SK-N-SH (cell line): ENCODE measurements at regions not wholly inside any gene's neighbourhood (a gene's known extent, or its start where the extent isn't known, plus 50 kb on each side); places are given as distances from the start of the nearest gene placed in this dataset.

ENCODE experiments used
- CTCF ChIA-PET: fragments of 300-600, 350-600 bp; formaldehyde crosslinking; extraction: SDS; loops from one replicate; lab custom pipeline; 2021; lab: Yijun Ruan, JAX
- POLR2A ChIA-PET: fragments of 350-600 bp; sonication (Branson Sonifier 250); formaldehyde crosslinking; extraction: SDS; loops from one replicate; lab custom pipeline; 2020; ENCODE audit warnings: antibody characterized with exemption, inconsistent platforms; lab: Yijun Ruan, JAX
- DNase-seq: peaks from one replicate; pipeline ENCODE4 v3.0.0; 2012
- H2AFZ ChIP-seq: fragments of 200-600 bp; sonication (generic); 2 replicates; pipeline ENCODE4 v1.8.1; 2016; ENCODE audit warnings: antibody characterized with exemption, mild to moderate bottlenecking, low read depth
- H3F3A ChIP-seq: fragments of 200-600 bp; sonication (generic); replicated peaks from 2 replicates; pipeline ENCODE3; 2016; ENCODE audit warnings: antibody characterized with exemption, mild to moderate bottlenecking; ENCODE audit not compliant: insufficient read depth
- H3K27ac ChIP-seq, 2 experiments: fragments of 200-500 bp in 1 of 2; fragments of 200-600 bp in 1 of 2; sonication (Bioruptor generic) in 1 of 2; sonication (generic), shearing (Covaris generic) in 1 of 2; 2 replicates each; pipeline versions ENCODE4 v1.5.1 to v1.6.1; 2014 to 2016; ENCODE audit warnings: low read depth in 2 of 2, inconsistent platforms in 1 of 2, low read length in 1 of 2, mild to moderate bottlenecking in 1 of 2, mixed read lengths in 1 of 2
- H3K27me3 ChIP-seq: fragments of 200-600 bp; sonication (generic), shearing (Covaris generic); 2 replicates; pipeline ENCODE4 v1.6.1; 2016; ENCODE audit warnings: mixed run types; ENCODE audit not compliant: insufficient read depth
- H3K36me3 ChIP-seq, 2 experiments: fragments of 200-500 bp in 1 of 2; fragments of 200-600 bp in 1 of 2; sonication (Bioruptor generic) in 1 of 2; sonication (generic) in 1 of 2; replicated peaks in 1 of 2; 2 replicates each; pipeline versions ENCODE3 to v1.5.1; 2014 to 2016; ENCODE audit warnings: low read length in 1 of 2, mild to moderate bottlenecking in 1 of 2; ENCODE audit not compliant: insufficient read depth in 2 of 2, control insufficient read depth in 1 of 2
- H3K4me1 ChIP-seq, 2 experiments: fragments of 200-500 bp in 1 of 2; fragments of 200-600 bp in 1 of 2; sonication (Bioruptor generic) in 1 of 2; sonication (generic), shearing (Covaris generic) in 1 of 2; 2 replicates each; pipeline versions ENCODE4 v1.5.1 to v1.6.1; 2014 to 2016; ENCODE audit warnings: low read depth in 1 of 2, low read length in 1 of 2, mixed run types in 1 of 2; ENCODE audit not compliant: insufficient read depth in 2 of 2, control insufficient read depth in 1 of 2
- H3K4me2 ChIP-seq: fragments of 200-600 bp; sonication (generic), shearing (Covaris generic); 2 replicates; pipeline ENCODE4 v1.6.1; 2017; ENCODE audit warnings: mixed run types
- H3K4me3 ChIP-seq, 2 experiments: fragments of 200-500 bp in 1 of 2; fragments of 200-600 bp in 1 of 2; sonication (Bioruptor generic) in 1 of 2; sonication (generic), shearing (Covaris generic) in 1 of 2; 2 replicates each; pipeline versions ENCODE4 v1.5.1 to v1.8.1; 2014 to 2016; ENCODE audit warnings: low read depth in 2 of 2, inconsistent platforms in 1 of 2, low read length in 1 of 2, mild to moderate bottlenecking in 1 of 2, mixed read lengths in 1 of 2, moderate library complexity in 1 of 2
- H3K79me2 ChIP-seq: fragments of 200-600 bp; sonication (generic); 2 replicates; pipeline ENCODE4 v1.8.1; 2017; ENCODE audit warnings: mild to moderate bottlenecking; ENCODE audit not compliant: insufficient read depth
- H3K9ac ChIP-seq: fragments of 200-600 bp; sonication (generic); 2 replicates; pipeline ENCODE4 v1.6.1; 2017; ENCODE audit warnings: mixed run types
- H3K9me2 ChIP-seq: fragments of 200-600 bp; sonication (generic); 2 replicates; pipeline ENCODE4 v1.6.1; 2017; ENCODE audit warnings: mixed run types
- H3K9me3 ChIP-seq: fragments of 200-600 bp; sonication (generic); 2 replicates; pipeline ENCODE4 v1.6.1; 2017; ENCODE audit warnings: mixed run types, mild to moderate bottlenecking, moderate library complexity
- H4K20me1 ChIP-seq: fragments of 200-600 bp; sonication (generic); 2 replicates; pipeline ENCODE4 v1.6.1; 2017; ENCODE audit warnings: mild to moderate bottlenecking, mixed run types; ENCODE audit not compliant: insufficient read depth
- ELF1 ChIP-seq: IDR thresholded peaks from 2 replicates; pipeline ENCODE4 v1.4.0; 2012
- EP300 ChIP-seq, 2 experiments: IDR thresholded peaks; 2 replicates each; pipeline versions ENCODE4 v1.4.0 to v1.6.1; 2012; ENCODE audit warnings: borderline replicate concordance in 1 of 2, low read depth in 1 of 2, low read length in 1 of 2
- EZH2phosphoT487 ChIP-seq: fragments of 200-600 bp; sonication (generic); IDR thresholded peaks from 2 replicates; pipeline ENCODE4 v1.6.1; 2017; ENCODE audit warnings: low read depth, mixed run types, mild to moderate bottlenecking, antibody characterized with exemption, moderate library complexity, borderline replicate concordance
- FOSL2 ChIP-seq: IDR thresholded peaks from 2 replicates; pipeline ENCODE4 v1.4.0; 2012; ENCODE audit warnings: low read depth, mild to moderate bottlenecking, moderate library complexity, borderline replicate concordance
- FOXJ3 ChIP-seq: sonication (generic); formaldehyde crosslinking; IDR thresholded peaks from 2 replicates; pipeline ENCODE4 v1.5.1; 2020; ENCODE audit warnings: mild to moderate bottlenecking, missing genetic modification reagents
- GABPA ChIP-seq: IDR thresholded peaks from 2 replicates; pipeline ENCODE4 v1.4.0; 2012; ENCODE audit warnings: low read depth, mild to moderate bottlenecking
- GATA2 ChIP-seq: sonication (generic); formaldehyde crosslinking; IDR thresholded peaks from 2 replicates; pipeline ENCODE4 v1.5.0; 2020; ENCODE audit warnings: mild to moderate bottlenecking, missing genetic modification reagents
- JUND ChIP-seq: IDR thresholded peaks from 2 replicates; pipeline ENCODE4 v1.4.0; 2012
- MXI1 ChIP-seq: IDR thresholded peaks from 2 replicates; pipeline ENCODE4 v1.6.1; 2012; ENCODE audit warnings: mild to moderate bottlenecking, low read depth, low read length, improper control_type of control experiment
- NFIC ChIP-seq: IDR thresholded peaks from 2 replicates; pipeline ENCODE4 v1.4.0; 2012; ENCODE audit warnings: borderline replicate concordance
- NRF1 ChIP-seq: IDR thresholded peaks from 2 replicates; pipeline ENCODE4 v1.6.1; 2012; ENCODE audit warnings: low read depth, mild to moderate bottlenecking, low read length
- PBX3 ChIP-seq: IDR thresholded peaks from 2 replicates; pipeline ENCODE4; 2012
- RAD21 ChIP-seq: IDR thresholded peaks from 2 replicates; pipeline ENCODE4 v1.6.1; 2012; ENCODE audit warnings: mild to moderate bottlenecking, low read length
- RCOR1 ChIP-seq: fragments of 150-350 bp; IDR thresholded peaks from 2 replicates; pipeline ENCODE4 v1.6.1; 2017; ENCODE audit warnings: antibody characterized with exemption, low read length
- RFX5 ChIP-seq: IDR thresholded peaks from 2 replicates; pipeline ENCODE4 v1.6.1; 2012; ENCODE audit warnings: mild to moderate bottlenecking, improper control_type of control experiment, low read length
- RXRA ChIP-seq: IDR thresholded peaks from 2 replicates; pipeline ENCODE4 v1.4.0; 2012; ENCODE audit warnings: low read depth, mild to moderate bottlenecking, borderline replicate concordance
- SMC3 ChIP-seq: IDR thresholded peaks from 2 replicates; pipeline ENCODE4 v1.6.1; 2012; ENCODE audit warnings: low read depth, low read length, improper control_type of control experiment
- TAF1 ChIP-seq: IDR thresholded peaks from 2 replicates; pipeline ENCODE4 v1.6.1; 2012; ENCODE audit warnings: low read depth, mild to moderate bottlenecking, low read length, moderate library complexity, borderline replicate concordance
- USF1 ChIP-seq: IDR thresholded peaks from 2 replicates; pipeline ENCODE4 v1.4.0; 2012; ENCODE audit warnings: low read depth, borderline replicate concordance
- YY1 ChIP-seq: IDR thresholded peaks from 2 replicates; pipeline ENCODE4 v1.4.0; 2012; ENCODE audit warnings: low read depth, mild to moderate bottlenecking
- WGBS: methylation state at CpG from one replicate; pipeline ENCODE4 v1.1.6; 2017; ENCODE audit warnings: low lambda C conversion rate; 5-methylcytosine and 5-hydroxymethylcytosine counted together
- TF ChIP-seq, protein P1 (sequence below): IDR thresholded peaks from 2 replicates; pipeline ENCODE4 v1.4.0; 2012; ENCODE audit warnings: low read depth

- H3K9me3 ChIP-seq: no peaks in the 10 kb centered on the region
- H3K36me3 ChIP-seq: no peaks in the 10 kb centered on the region
- H2AFZ ChIP-seq: no peak overlapping the region
- H4K20me1 ChIP-seq: no peaks in the 10 kb centered on the region
- no peaks in the 10 kb centered on the region for H3F3A ChIP-seq
- H3K79me2 ChIP-seq: no peaks in the 10 kb centered on the region
- CTCF ChIA-PET: interaction anchor here (0.9 to 1.5 kb wide), 3 partner anchors 28 to 52 kb away, joined by 3 read pairs; no protein-coding TSS in a partner anchor
- peaks cover 10% of the 10 kb centered on the region; the same call in 1 of the 2 replicates for H3K27me3 ChIP-seq
- 22% methylated on average over 2 of the region's 2 CpGs for WGBS
- TF ChIP-seq NRF1: no peak
- TF ChIP-seq TAF1: no peak
- TF ChIP-seq MXI1: no peak
- no peak for TF ChIP-seq PBX3
- no peak for TF ChIP-seq FOSL2
- TF ChIP-seq NFIC: no peak
- no peak for TF ChIP-seq YY1
- no peak for TF ChIP-seq GABPA
- no peak for TF ChIP-seq USF1
- no peak for TF ChIP-seq RFX5
- TF ChIP-seq ELF1: no peak
- no peak for TF ChIP-seq GATA2
- POLR2A ChIA-PET: no interaction called here
- H3K9ac ChIP-seq: no peak overlapping the region
- DNase-seq: no peak
- no peaks in the 10 kb centered on the region for H3K9me2 ChIP-seq
- H3K27ac ChIP-seq: no peak overlapping the region
- no peak overlapping the region for H3K4me2 ChIP-seq
- H3K4me3 ChIP-seq: no peak overlapping the region
- no peaks in the 10 kb centered on the region for H3K4me1 ChIP-seq
These were observed 187.0 kb upstream of the RBPJ start for GRCh38 chr4:26133840-26134239.

DNA sequence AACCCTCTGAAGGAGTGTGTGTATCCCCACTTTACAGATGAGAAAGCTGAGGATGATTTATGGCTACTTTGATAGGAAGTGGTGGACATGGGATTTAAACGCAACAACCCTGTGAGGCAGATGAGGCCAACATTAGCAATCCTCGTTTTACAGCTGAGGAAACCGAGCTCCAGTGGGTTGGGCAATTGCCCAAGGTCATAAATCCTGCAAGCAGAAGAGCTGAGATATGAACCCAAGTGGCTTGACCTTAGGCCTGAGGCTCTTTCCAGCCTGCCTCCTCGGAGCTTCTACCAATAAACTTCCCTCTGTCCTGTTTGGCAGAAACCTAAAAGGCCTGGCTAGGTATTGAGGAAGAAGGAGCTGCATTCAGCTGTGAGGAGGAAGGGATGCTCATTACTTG is 185.5 kb upstream of the RBPJ start:
- CTCF ChIA-PET: interaction anchor here (0.7 to 1.2 kb wide), 2 partner anchors 26 to 196 kb away, joined by 3 read pairs; no protein-coding TSS in a partner anchor
- POLR2A ChIA-PET: no interaction called here
- DNase-seq: no peak

More for the DNA sequence above, 185.5 kb upstream of the RBPJ start:
- no peaks in the 10 kb centered on the region for H3K79me2 ChIP-seq
- peaks cover 10% of the 10 kb centered on the region; the same call in 1 of the 2 replicates for H3K27me3 ChIP-seq
- TF ChIP-seq GABPA (no peak), USF1 (no peak), RCOR1 (no peak), FOSL2 (no peak), RXRA (no peak), PBX3 (no peak), GATA2 (no peak), FOXJ3 (CRISPR knock-in tag) (no peak), RAD21 (no peak), EZH2phosphoT487 (no peak), EP300 (IDR thresholded peaks at IDR 0.05; ENCODE audit: borderline replicate concordance in 1 of 2, low read depth in 1 of 2, low read length in 1 of 2) (no peak), MXI1 (no peak), SMC3 (no peak), JUND (no peak), RFX5 (no peak), NFIC (no peak), ELF1 (no peak), TAF1 (no peak)
- TF ChIP-seq, protein P1, sequence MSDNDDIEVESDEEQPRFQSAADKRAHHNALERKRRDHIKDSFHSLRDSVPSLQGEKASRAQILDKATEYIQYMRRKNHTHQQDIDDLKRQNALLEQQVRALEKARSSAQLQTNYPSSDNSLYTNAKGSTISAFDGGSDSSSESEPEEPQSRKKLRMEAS: no peak
- no peak overlapping the region for H3K4me3 ChIP-seq
- H3K36me3 ChIP-seq: no peaks in the 10 kb centered on the region
- no peak overlapping the region for H3K4me2 ChIP-seq
- H3K9me2 ChIP-seq: no peaks in the 10 kb centered on the region
- H3F3A ChIP-seq: no peaks in the 10 kb centered on the region
- 0 out of 4 replicates have a peak, but pooled peaks cover 0 to 5% of the 10 kb centered on the region in 2 experiments for H3K4me1 ChIP-seq
- H2AFZ ChIP-seq: no peak overlapping the region
- 20% methylated on average over 4 of the region's 4 CpGs for WGBS
- H3K9ac ChIP-seq: no peak overlapping the region
- no peaks in the 10 kb centered on the region for H3K9me3 ChIP-seq
- H4K20me1 ChIP-seq: no peaks in the 10 kb centered on the region
- no peak overlapping the region for H3K27ac ChIP-seq
